ENCODE measurements at regions not wholly inside any gene's neighbourhood (a gene's known extent, or its start where the extent isn't known, plus 50 kb on each side); places are given as distances from the start of the nearest gene placed in this dataset.

- no peak overlapping the region for H3K4me3 Mint-ChIP-seq
- H3K9me3 Mint-ChIP-seq = peaks cover 5 to 35% (median 15%) of the 10 kb centered on the region in 6 donors
- peaks cover 0 to 2% (median 0%) of the 10 kb centered on the region in 3 donors for H3K27me3 Mint-ChIP-seq (ENCODE audit: low read depth in 3 of 3)
- no peak for DNase-seq
- no peaks in the 10 kb centered on the region for H3K4me1 Mint-ChIP-seq
- no peak overlapping the region for H3K27ac Mint-ChIP-seq
- peaks cover 0 to 2% (median 0%) of the 10 kb centered on the region in 3 donors for H3K36me3 Mint-ChIP-seq
Measured at GRCh38 chr9:23117616-23118015, 671.0 kb downstream of the DMRTA1 start.

- H3K9me3 Mint-ChIP-seq = peaks cover 2 to 24% (median 14%) of the 10 kb centered on the region in 6 donors
- H3K4me3 Mint-ChIP-seq = no peak overlapping the region
- no peak overlapping the region for H3K27ac Mint-ChIP-seq
- DNase-seq = no peak
- no peaks in the 10 kb centered on the region for H3K4me1 Mint-ChIP-seq
- peaks cover 0 to 2% (median 0%) of the 10 kb centered on the region in 3 donors for H3K27me3 Mint-ChIP-seq (ENCODE audit: low read depth in 3 of 3)
- no peaks in the 10 kb centered on the region for H3K36me3 Mint-ChIP-seq
Measured at GRCh38 chr9:23120630-23121029, 674.0 kb downstream of the DMRTA1 start.

GRCh38 chr9:23123048-23123632 lies 676.5 kb downstream of the DMRTA1 start:
- DNase-seq = no peak
- Mint-ChIP-seq H3K4me3 (no peak overlapping the region), H3K4me1 (no peaks in the 10 kb centered on the region), H3K27me3 (ENCODE audit: low read depth in 3 of 3) (peaks cover 0 to 2% (median 0%) of the 10 kb centered on the region in 3 donors), H3K27ac (no peak overlapping the region), H3K36me3 (no peaks in the 10 kb centered on the region), H3K9me3 (peaks cover 4 to 28% (median 19%) of the 10 kb centered on the region in 6 donors)

- no peak for DNase-seq
- Mint-ChIP-seq H3K4me1 (no peaks in the 10 kb centered on the region), H3K36me3 (peaks cover 0 to 6% (median 0%) of the 10 kb centered on the region in 3 donors)
Measured at GRCh38 chr9:23145467-23145866, 680.6 kb downstream of the ELAVL2 start.

GRCh38 chr9:23153058-23153457 lies 673.0 kb downstream of the ELAVL2 start:
- Mint-ChIP-seq H3K27ac (no peak overlapping the region), H3K36me3 (no peaks in the 10 kb centered on the region), H3K4me1 (no peaks in the 10 kb centered on the region), H3K4me3 (no peak overlapping the region), H3K9me3 (peaks cover 10 to 73% (median 23%) of the 10 kb centered on the region in 6 donors), H3K27me3 (ENCODE audit: low read depth in 3 of 3) (peaks cover 0 to 3% (median 0%) of the 10 kb centered on the region in 3 donors)
- DNase-seq = no peak

More at GRCh38 chr9:23145467-23145866, 680.6 kb downstream of the ELAVL2 start:
- Mint-ChIP-seq H3K27me3 (ENCODE audit: low read depth in 3 of 3) (peaks cover 0 to 4% (median 0%) of the 10 kb centered on the region in 3 donors), H3K4me3 (no peak overlapping the region), H3K27ac (no peak overlapping the region), H3K9me3 (peaks cover 12 to 56% (median 21%) of the 10 kb centered on the region in 6 donors)

- Mint-ChIP-seq H3K4me1 (no peaks in the 10 kb centered on the region), H3K27me3 (ENCODE audit: low read depth in 3 of 3) (peaks cover 0 to 3% (median 0%) of the 10 kb centered on the region in 3 donors), H3K36me3 (no peaks in the 10 kb centered on the region), H3K9me3 (peaks cover 12 to 64% (median 38%) of the 10 kb centered on the region in 6 donors), H3K27ac (no peak overlapping the region), H3K4me3 (no peak overlapping the region)
- no peak for DNase-seq
Measured at GRCh38 chr9:23160491-23160890, 665.5 kb downstream of the ELAVL2 start.

GRCh38 chr9:23160952-23161469 lies 665.0 kb downstream of the ELAVL2 start:
- Mint-ChIP-seq H3K36me3 (no peaks in the 10 kb centered on the region), H3K4me3 (no peak overlapping the region), H3K4me1 (no peaks in the 10 kb centered on the region), H3K27ac (no peak overlapping the region), H3K9me3 (peaks cover 12 to 69% (median 42%) of the 10 kb centered on the region in 6 donors), H3K27me3 (ENCODE audit: low read depth in 3 of 3) (peaks cover 0 to 3% (median 0%) of the 10 kb centered on the region in 3 donors)
- no peak for DNase-seq

- H3K4me3 Mint-ChIP-seq = no peak overlapping the region
- H3K27ac Mint-ChIP-seq = no peak overlapping the region
- no peaks in the 10 kb centered on the region for H3K36me3 Mint-ChIP-seq
- peaks cover 0 to 3% (median 0%) of the 10 kb centered on the region in 3 donors for H3K27me3 Mint-ChIP-seq (ENCODE audit: low read depth in 3 of 3)
- no peaks in the 10 kb centered on the region for H3K4me1 Mint-ChIP-seq
- H3K9me3 Mint-ChIP-seq = peaks cover 16 to 79% (median 48%) of the 10 kb centered on the region in 6 donors
- no peak for DNase-seq
Measured at GRCh38 chr9:23162789-23163188, 663.3 kb downstream of the ELAVL2 start.

- no peak for DNase-seq
- Mint-ChIP-seq H3K4me1 (no peaks in the 10 kb centered on the region), H3K27ac (no peak overlapping the region), H3K27me3 (ENCODE audit: low read depth in 3 of 3) (peaks cover 0 to 2% (median 0%) of the 10 kb centered on the region in 3 donors), H3K36me3 (no peaks in the 10 kb centered on the region), H3K9me3 (peaks cover 12 to 52% (median 27%) of the 10 kb centered on the region in 6 donors), H3K4me3 (no peak overlapping the region)
Measured at GRCh38 chr9:23171479-23171878, 654.6 kb downstream of the ELAVL2 start.

GRCh38 chr9:23172206-23172605 lies 653.8 kb downstream of the ELAVL2 start:
- Mint-ChIP-seq H3K27me3 (ENCODE audit: low read depth in 3 of 3) (peaks cover 0 to 2% (median 0%) of the 10 kb centered on the region in 3 donors), H3K36me3 (no peaks in the 10 kb centered on the region), H3K4me3 (no peak overlapping the region), H3K9me3 (peaks cover 14 to 49% (median 24%) of the 10 kb centered on the region in 6 donors), H3K27ac (no peak overlapping the region), H3K4me1 (no peaks in the 10 kb centered on the region)
- no peak for DNase-seq

GRCh38 chr9:23172979-23173637 lies 652.9 kb downstream of the ELAVL2 start:
- no peak for DNase-seq
- Mint-ChIP-seq H3K27ac (no peak overlapping the region), H3K27me3 (ENCODE audit: low read depth in 3 of 3) (peaks cover 0 to 2% (median 0%) of the 10 kb centered on the region in 3 donors), H3K36me3 (no peaks in the 10 kb centered on the region), H3K9me3 (peaks cover 11 to 51% (median 22%) of the 10 kb centered on the region in 6 donors), H3K4me3 (no peak overlapping the region), H3K4me1 (no peaks in the 10 kb centered on the region)

- no peak for DNase-seq
- H3K27ac Mint-ChIP-seq = no peak overlapping the region
- H3K4me1 Mint-ChIP-seq = no peaks in the 10 kb centered on the region
- peaks cover 4 to 48% (median 10%) of the 10 kb centered on the region in 6 donors for H3K9me3 Mint-ChIP-seq
- H3K4me3 Mint-ChIP-seq = no peak overlapping the region
- H3K36me3 Mint-ChIP-seq = no peaks in the 10 kb centered on the region
- peaks cover 0 to 2% (median 0%) of the 10 kb centered on the region in 3 donors for H3K27me3 Mint-ChIP-seq (ENCODE audit: low read depth in 3 of 3)
Measured at GRCh38 chr9:23194281-23194680, 631.8 kb downstream of the ELAVL2 start.

- H3K27ac Mint-ChIP-seq = no peak overlapping the region
- no peak overlapping the region for H3K4me3 Mint-ChIP-seq
- H3K4me1 Mint-ChIP-seq = no peaks in the 10 kb centered on the region
- no peak for DNase-seq
- no peaks in the 10 kb centered on the region for H3K36me3 Mint-ChIP-seq
- no peaks in the 10 kb centered on the region for H3K27me3 Mint-ChIP-seq (ENCODE audit: low read depth in 3 of 3)
- H3K9me3 Mint-ChIP-seq = peaks cover 0 to 30% (median 17%) of the 10 kb centered on the region in 6 donors
Measured at GRCh38 chr9:23215688-23216087, 610.4 kb downstream of the ELAVL2 start.

- Mint-ChIP-seq H3K9me3 (peaks cover 6 to 52% (median 30%) of the 10 kb centered on the region in 6 donors), H3K36me3 (no peaks in the 10 kb centered on the region), H3K4me1 (no peaks in the 10 kb centered on the region), H3K27me3 (ENCODE audit: low read depth in 3 of 3) (no peaks in the 10 kb centered on the region), H3K4me3 (no peak overlapping the region), H3K27ac (no peak overlapping the region)
- DNase-seq = no peak
Measured at GRCh38 chr9:23219471-23219870, 606.6 kb downstream of the ELAVL2 start.
